RCC 7860 (cell line): ENCODE measurements at regions not wholly inside any gene's neighbourhood (a gene's known extent, or its start where the extent isn't known, plus 50 kb on each side); places are given as distances from the start of the nearest gene placed in this dataset.

Experiments
- DNase-seq: peaks from one replicate; pipeline ENCODE4 v3.0.0-alpha.2; 2015; ENCODE audit warnings: low spot score
- FAIRE-seq: peaks from 2 replicates; lab custom pipeline; 2012; peaks lifted over from hg19 to GRCh38; lab: Jason Lieb, UNC

DNA sequence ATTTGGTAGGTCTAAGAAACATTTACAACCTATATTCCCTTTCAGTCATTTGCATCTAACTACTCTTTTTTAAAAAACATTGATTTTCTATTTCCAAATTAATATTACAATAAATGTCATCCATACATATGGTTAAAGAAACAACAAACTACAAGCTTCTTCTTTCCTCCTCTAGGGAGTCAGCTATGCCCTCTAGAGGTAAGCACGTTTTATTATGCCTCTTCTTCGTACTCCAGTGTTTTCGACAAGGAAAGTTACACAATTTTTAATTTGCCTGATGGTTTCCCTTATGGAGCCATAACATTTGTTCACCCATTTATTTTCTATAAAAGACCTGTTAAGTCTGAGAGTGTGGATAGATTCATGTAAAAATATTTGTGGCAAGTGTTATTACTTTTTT lies 183.4 kb upstream of the CDH7 start:
- FAIRE-seq (no peak), DNase-seq (no peak)

DNA sequence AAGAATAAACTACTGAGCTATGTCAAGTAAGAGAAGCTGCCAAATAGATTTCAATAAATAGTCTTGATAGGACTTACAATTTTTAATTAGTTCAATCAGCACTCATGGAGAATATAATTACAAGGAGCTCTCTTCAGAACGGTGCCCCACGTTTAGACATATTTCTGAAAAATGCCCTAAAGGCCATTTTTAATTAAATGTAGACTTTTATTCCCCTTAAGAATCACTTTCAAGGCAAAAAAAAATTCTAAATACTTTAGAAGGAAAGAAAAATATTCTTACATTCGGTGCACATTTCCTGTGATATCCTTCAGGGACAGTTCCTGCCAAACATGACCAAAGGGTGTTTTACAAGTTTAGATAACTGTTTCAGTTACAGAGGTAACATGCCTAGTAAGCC lies 202.5 kb upstream of the CDH7 start:
- FAIRE-seq (no peak), DNase-seq (no peak)

DNA sequence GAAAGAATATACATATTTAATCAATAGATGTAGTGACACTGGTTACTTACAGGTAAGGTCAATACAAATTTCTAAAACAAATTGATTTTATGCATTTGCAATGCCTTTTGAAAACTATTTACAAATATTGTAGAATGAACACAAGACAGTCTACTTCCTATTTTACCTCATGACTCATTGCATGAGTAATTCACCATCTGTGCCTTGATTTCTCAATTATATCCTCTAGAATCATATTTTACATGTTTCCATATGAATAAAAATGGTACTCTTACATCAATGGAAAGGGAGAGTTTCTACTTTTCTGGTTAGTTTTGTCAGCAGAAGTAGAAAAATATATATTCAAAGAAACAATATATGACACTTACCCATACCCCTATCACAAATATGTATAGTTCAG lies 203.8 kb upstream of the CDH7 start:
- FAIRE-seq (no peak), DNase-seq (no peak)

DNA sequence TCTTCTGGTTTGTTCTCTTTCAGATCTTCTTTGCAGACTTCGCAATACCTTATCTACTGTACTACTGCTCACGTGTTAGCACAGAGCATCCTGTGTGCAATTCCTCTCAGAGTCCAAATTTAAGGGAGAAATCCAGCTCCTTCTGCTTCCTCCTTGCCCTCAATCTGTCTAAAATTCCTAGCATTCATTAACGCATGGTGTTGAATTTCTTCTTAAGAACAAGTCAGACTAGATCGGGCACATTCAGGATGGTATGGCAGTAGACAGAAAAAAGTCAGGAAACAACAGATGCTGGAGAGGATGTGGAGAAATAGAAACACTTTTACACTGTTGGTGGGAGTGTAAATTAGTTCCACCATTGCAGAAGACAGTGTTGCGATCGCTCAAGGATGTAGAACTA lies 206.1 kb upstream of the CDH7 start:
- no peak for FAIRE-seq
- no peak for DNase-seq

DNA sequence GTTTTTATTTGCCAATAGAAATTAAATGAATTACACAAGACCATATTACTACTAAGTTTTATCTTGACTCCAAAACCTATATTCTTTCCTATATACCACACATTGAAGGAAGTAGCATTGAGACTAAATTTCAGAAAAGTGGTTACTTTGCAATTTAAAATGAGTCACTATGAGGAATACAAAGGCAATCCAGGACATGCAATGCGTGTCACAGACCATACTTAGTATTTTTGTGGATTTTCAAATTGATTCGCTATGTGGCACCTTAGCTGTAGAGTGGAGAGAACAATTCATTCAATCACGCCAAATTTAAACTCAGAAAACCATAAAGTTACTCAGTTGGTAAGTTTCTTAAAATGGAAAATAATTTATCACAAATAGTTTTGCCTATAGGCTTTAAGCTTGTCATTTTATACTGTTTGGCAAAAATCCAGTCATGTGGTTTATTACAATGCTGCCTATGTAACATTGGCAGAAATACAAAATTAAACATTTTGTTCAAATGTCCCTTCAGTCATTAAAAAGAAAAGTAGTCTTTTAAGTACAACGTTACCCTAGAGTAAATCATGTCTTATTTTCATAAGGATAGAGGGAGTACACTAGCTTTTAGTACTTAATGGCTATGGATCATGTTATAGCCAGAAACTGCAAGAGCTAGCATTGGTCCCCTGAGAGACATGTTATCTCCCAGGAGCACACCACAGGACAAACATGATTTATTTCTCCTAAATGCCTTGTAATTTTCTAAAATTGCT lies 222.8 kb upstream of the CDH7 start:
- no peak for FAIRE-seq
- DNase-seq: no peak

DNA sequence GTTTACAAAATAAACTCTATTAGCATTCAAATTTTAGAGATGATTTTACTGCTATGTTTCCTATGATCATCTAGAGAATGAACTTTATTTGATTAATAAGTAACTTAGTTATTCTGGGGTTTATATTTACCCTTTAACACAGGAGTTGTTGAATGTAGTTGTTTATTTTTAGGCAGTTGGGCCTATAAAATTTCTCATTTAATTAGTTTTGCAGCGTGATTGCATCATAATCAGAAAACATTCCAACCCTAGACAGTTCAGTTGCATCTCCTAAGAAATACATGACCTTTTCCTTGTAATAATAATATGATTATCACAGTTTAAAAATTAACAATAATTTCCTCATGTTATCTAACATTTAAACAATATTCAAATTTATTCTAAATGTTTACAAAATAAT lies 224.7 kb upstream of the CDH7 start:
- FAIRE-seq: no peak
- no peak for DNase-seq

DNA sequence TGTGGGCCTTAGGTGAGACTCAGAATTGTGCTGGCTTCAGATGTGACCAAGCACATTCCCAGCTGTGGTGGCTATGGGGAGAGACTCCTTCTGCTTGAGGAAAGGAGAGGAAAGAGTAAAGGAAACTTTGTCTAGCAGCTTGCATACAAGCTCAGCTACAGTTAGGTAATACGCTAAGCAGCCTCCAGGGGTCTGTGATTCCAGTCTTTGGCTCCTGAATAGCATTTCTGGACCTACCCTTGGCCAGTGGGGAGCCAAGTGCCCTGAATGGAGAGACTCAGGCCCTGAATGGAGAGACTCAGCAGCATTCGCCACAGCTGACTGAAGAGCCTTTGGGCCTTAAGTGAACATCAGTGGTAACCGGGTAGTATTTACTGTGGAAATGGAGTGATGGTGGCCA lies 227.4 kb upstream of the CDH7 start:
- FAIRE-seq (no peak), DNase-seq (no peak)

DNA sequence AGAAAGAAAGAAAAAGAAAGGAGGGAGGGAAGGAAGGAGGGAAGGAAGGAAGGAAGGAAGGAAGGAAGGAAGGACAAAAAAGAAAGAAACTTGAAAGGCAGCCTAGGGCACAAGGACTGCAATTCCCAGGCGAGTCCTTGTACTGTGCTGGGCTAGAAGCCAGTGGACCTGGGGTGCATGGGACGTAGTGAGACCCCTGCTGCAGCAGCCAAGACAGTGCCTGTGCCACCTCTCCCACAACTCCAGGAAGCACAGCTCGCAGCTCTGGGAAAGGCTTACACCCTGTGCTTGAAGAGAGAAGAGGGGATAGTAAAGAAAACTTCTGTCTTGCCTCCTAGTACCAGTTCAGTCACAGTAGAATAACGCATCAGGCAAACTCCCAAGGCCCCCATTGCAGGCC lies 227.9 kb upstream of the CDH7 start:
- FAIRE-seq: no peak
- DNase-seq: no peak

DNA sequence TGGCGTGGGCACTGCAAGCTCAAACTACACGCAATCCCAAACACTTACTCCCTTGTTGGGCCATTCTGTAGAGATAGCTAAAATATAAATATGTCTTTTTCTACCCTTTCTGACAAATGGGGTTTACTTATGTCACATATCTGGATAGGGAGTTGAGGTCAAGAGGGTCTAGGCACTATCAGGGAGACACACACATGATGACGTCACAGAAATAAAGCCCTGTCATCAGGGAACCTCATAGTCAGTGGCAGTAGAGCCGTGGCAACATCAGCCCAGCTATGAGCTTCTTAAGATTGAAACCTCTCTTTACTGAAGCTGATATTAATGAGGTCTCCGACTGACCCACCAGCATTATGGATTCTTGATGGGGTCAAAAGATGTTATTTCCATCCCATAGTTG lies 234.6 kb upstream of the CDH7 start:
- FAIRE-seq (no peak), DNase-seq (no peak)

DNA sequence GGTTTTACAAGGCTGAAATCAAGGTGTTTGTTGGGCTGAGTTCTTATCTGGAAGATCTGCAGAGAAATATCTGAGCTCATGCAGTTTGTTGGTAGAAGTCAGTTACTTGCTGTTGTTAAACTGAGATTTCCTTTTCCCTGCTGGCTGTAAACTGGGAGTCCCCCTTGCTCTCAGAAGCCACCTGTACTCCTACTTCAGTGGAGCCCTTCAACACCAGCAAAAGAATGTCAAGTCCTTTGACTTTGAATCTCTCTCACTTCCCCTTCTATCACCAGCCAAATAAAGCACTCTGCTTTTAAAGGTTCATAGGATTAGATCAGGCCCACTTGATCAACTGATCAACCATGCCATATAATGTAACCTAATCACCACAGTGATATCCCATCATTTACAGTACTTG lies 252.2 kb upstream of the CDH7 start:
- no peak for DNase-seq
- FAIRE-seq: no peak

DNA sequence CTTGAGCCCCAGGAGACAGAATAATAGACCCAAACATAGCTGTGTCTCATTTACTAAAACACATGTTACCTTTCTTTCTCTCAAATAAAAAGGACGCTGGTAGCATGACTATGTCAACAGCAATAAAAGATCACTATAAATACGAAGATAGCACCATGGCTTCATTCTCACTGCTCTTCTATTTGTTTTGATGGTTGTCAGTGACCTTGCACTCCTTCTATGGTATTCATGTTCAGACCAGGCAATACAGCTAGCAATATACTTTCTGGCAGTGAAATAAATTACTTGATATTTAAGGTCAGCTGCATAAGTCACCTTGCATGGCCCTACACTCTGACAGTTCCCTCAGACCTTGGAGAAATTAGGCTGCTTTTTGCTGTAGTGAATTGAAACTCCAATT lies 263.2 kb upstream of the CDH7 start:
- DNase-seq (no peak), FAIRE-seq (no peak)

DNA sequence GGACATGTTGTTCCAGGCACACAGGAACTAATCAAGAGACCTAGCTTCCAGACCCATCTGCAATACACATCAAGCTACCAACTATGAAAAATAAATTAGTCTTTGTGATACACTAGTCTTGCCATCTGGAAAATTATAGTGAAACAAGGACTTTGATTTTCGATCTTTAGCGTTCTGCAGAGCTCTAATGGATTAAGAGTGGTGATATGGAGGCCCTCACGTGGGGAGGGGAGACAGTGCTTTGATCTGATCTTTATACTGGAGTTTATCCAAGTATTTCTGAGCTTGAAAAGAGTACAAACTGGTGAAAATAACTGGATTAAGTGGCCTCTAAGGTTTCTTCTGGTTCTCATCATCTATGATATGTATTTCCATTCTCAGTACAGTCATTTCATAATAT lies 273.4 kb upstream of the CDH7 start:
- FAIRE-seq: no peak

DNA sequence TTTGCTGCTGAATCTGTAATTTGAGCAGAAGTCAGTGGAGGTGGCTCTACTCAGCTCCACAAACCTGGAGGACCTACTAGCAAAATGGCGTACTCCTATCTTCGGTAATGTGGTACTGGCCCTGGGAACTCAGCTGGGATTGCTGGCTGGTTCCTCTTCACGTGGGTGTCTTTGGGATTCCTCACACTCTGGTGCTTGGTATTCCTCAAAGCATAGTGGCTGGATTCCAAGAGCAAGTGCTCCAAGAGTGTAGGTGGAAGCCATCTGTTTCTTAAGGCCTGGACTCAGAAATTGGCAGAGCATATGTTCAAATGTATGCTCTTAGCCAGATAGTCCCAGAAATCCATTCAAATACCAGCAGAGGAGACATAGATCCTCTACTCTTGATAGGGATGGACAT lies 281.9 kb upstream of the CDH7 start:
- FAIRE-seq: no peak
- no peak for DNase-seq

More for the DNA sequence above, 273.4 kb upstream of the CDH7 start:
- no peak for DNase-seq

DNA sequence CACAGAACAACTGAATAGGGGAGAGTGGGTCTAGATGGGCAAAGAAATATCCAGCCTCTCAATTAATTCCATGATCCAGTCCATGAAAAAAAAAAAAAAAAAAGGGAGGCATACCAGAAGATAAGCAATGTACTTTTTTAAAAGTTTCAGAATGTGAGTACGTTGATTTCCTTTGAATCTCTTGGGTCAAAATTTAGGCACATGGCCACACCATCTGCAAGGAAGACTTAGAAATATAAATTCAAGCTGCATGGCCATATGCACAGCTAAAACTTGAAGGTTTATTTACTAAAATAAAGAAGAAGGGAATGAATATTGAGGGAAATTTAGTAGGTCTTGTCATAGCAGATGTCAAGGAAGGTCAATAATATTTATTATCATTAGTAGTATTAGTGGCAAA lies 286.5 kb upstream of the CDH7 start:
- FAIRE-seq (no peak), DNase-seq (no peak)

DNA sequence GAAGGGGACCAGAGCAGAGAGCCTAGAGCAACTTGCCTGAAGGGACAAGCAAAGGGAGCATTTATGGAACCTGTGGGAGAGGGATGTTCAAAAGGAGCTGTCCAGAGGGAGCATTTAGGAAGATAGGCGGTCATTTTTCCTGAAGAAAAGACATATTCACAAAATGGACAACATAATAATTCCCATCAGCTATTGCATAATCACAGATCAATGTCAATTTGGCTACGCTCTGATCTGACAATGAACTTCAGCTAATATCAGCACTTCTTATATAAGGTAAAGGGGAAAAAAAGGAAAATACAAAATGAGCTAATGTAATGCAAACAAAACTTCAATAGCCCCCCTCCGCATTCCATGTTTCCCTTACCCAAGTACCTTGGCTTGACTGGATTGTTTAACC lies 291.1 kb upstream of the CDH7 start:
- no peak for FAIRE-seq
- no peak for DNase-seq

DNA sequence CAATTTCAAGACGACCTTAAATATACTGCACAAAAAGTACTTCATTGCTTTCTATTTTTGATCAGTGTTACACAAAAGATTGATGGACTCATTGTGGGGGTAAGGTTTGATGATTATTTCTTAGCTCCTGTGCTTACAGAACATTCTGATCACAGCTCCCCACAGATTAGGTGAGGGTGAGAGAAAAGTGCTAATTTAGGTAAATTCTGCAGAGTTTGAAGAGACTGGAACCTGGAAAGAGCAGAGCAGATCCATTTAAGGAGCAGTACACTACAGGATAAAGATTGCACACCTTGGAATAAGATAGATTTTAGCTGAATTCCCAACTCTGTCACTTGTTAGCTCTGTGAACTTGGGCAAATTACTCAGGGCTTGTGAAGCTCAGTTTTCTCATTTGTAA lies 291.9 kb upstream of the CDH7 start:
- DNase-seq: no peak
- no peak for FAIRE-seq

DNA sequence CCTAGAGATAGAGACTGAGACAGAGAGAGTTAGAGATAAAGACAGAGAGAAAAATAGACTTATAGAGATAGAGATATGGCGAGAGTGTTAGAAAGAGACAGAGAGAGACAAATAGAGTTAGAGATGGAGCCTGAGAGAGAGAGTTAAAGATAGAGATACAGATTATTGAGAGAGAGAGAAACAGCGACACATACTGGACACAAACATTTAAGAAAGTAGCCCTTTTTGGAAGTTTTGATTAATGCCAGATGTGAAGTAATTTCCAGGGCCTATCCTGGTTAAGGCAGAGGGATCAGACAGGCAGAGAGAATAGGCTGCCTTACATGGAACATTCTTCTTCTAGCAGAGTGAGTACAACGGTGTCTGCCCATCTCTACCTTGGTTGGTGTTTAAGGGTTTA lies 311.6 kb upstream of the CDH7 start:
- FAIRE-seq: no peak
- no peak for DNase-seq

DNA sequence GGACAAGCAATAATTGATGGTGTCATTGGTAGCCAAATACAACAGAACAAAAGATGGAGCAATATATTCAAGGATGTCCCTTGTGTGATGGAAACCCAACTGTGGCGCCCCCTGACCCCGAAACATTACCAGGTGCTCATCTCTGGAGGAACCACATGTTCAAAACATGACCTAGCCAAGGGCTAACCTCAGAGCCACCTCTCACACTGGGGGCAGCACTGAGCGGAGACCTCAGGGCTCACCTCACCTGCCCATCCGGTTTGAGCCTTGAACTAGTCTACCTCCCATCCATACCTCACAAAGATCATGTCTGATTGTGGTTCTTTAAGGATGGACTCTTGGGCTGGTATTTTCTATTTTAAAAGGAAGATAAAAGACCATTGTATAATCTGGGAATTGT lies 314.4 kb upstream of the CDH7 start:
- FAIRE-seq (no peak), DNase-seq (no peak)

DNA sequence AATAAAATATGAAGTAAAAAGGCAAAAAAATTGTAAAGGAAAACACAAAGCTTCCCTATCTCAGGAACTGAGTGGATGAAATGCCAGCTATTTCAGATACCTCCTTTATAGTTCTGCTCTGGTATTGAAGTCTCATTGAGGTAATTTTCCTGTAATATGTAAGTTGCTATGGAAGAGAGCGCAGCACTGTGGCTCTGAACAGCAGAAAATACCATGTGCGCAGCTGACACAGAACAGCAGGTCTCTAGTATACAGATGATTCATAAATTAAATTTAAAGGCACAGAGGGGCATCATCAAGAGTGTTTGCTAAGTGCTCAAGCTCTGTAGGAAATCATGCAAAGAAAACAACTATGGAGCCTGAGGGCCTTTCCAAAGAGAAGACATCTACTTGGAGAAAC lies 315.3 kb upstream of the CDH7 start:
- DNase-seq: no peak
- no peak for FAIRE-seq

DNA sequence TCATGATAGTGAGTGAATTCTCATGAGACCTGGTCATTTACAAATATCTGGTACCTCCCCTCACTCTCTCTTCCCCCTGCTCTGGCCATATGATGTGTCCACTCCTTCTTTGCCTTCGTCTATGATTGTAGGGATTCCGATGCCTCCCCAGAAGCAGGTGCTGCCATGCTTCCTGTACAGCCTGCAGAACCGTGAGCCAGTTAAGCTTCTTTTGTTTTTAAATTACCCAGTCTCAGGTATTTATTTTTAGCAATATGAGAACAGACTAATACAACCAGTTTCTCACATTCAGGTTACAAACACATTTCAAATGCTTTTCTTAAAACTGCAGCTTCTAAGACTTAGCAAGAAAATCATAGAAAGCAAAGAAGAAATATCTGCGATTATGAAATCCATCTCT lies 321.2 kb upstream of the CDH7 start:
- no peak for FAIRE-seq
- DNase-seq: no peak

DNA sequence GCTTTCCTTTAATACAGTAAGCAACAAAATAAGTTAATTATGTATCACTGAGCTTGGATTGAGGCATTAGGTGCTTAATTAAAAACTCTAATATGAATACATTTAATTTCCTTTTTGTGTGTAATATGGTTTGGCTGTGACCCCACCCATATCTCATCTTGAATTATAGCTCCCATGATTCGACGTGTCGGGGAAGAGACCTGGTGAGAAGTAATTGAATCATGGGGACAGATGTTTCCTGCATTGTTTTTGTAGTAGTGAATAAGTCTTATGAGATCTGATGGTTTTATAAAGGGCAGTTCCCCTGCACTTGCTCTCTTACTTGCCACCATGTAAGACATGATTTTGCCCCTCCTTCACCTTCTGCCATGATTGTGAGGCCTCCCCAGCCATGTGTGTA lies 325.4 kb upstream of the CDH7 start:
- DNase-seq (no peak), FAIRE-seq (no peak)

DNA sequence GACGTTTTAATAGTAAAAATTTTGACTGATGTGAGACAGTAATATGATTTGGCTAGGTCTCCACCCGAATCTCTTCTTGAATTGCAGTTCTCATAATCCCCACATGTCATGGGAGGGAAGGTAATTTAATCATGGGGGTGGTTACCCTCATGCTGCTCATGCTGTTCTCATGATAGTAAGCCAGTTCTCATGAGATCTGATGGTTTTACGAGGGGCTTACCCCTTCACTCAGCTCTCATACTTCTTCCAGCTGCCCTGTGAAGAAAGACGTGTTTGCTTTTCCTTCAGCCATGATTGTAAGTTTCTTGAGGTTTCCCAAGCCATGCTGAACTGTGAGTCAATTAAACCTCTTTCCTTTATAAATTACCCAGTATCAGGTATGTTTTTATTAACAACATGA lies 327.0 kb upstream of the CDH7 start:
- DNase-seq (no peak), FAIRE-seq (no peak)

DNA sequence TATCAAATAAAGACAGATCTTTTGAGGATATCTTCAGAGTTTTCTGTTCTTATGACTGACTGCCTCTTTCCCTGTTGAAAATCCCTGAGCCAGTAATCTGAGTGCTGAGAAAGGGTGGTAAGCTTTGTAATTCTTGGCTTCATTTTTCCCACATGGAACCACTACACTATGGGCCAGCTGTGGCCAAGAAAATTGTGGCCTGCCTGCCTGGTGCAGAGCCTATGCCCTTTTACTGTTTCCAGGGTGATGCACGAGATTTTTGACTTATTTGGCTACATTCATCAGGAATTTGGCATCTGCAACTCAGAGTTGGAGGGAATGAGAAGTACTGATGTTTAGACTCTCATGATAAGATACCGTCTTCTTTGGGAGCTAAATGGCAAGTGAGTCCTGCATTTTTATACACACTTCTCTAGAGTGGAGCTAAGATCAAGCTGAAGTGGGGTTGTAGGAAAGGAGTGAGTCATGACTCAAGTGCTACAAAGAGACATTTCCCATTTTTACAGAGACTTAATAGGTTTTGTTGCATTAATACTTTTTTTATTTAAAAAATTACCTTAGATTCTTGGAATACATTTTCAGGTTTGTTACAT lies 328.2 kb upstream of the CDH7 start:
- DNase-seq (no peak), FAIRE-seq (no peak)
